Tibial nerve (tissue), 4 donors: ENCODE measurements at regions not wholly inside any gene's neighbourhood (a gene's known extent, or its start where the extent isn't known, plus 50 kb on each side); places are given as distances from the start of the nearest gene placed in this dataset.
"Not testable (repeated sequence)": the region's sequence is repeated elsewhere in the genome, so short reads cannot be mapped to it uniquely, and the experiment has no call there.

ENCODE experiments used
- EP300 ChIP-seq, 2 donors: sonication (generic); formaldehyde crosslinking; IDR thresholded peaks; one replicate each; pipeline ENCODE4 v1.6.1; 2017; ENCODE audit warnings: antibody characterized with exemption in 2 of 2, mild to moderate bottlenecking in 1 of 2
- POLR2A ChIP-seq, 2 donors: fragments of 450-650 bp; IDR thresholded peaks; one replicate each; pipeline ENCODE4 v1.6.1; 2017; ENCODE audit warnings: antibody characterized with exemption in 2 of 2, mild to moderate bottlenecking in 2 of 2, moderate library complexity in 2 of 2
- TF ChIP-seq, protein P1 (sequence below), 5 experiments: fragments of 200-600 bp in 3 of 5; fragments of 450-650 bp in 2 of 5; sonication (generic) in 3 of 5; IDR thresholded peaks; one replicate each; pipeline ENCODE4 v1.5.1; 2016 to 2019; ENCODE audit warnings: antibody characterized with exemption in 5 of 5, mild to moderate bottlenecking in 3 of 5, moderate library complexity in 2 of 5

GRCh38 chr2:87466591-87467120, 281.2 kb upstream of the PLGLB2 start:
- TF ChIP-seq, protein P1, sequence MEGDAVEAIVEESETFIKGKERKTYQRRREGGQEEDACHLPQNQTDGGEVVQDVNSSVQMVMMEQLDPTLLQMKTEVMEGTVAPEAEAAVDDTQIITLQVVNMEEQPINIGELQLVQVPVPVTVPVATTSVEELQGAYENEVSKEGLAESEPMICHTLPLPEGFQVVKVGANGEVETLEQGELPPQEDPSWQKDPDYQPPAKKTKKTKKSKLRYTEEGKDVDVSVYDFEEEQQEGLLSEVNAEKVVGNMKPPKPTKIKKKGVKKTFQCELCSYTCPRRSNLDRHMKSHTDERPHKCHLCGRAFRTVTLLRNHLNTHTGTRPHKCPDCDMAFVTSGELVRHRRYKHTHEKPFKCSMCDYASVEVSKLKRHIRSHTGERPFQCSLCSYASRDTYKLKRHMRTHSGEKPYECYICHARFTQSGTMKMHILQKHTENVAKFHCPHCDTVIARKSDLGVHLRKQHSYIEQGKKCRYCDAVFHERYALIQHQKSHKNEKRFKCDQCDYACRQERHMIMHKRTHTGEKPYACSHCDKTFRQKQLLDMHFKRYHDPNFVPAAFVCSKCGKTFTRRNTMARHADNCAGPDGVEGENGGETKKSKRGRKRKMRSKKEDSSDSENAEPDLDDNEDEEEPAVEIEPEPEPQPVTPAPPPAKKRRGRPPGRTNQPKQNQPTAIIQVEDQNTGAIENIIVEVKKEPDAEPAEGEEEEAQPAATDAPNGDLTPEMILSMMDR (IDR thresholded peaks at IDR 0.05), result not testable (repeated sequence)
- TF ChIP-seq POLR2A, EP300 (IDR thresholded peaks at IDR 0.05): not testable (repeated sequence)
